GM18868 (cell line): ENCODE measurements at regions not wholly inside any gene's neighbourhood (a gene's known extent, or its start where the extent isn't known, plus 50 kb on each side); places are given as distances from the start of the nearest gene placed in this dataset.

Experiments used
- ATAC-seq: cut with Tn5 transposase; IDR thresholded peaks from one replicate; pipeline ENCODE4 v1.9.1; 2021; ENCODE audit warnings: mild to moderate bottlenecking, moderate library complexity; ENCODE audit not compliant: unreplicated experiment

- no peak for ATAC-seq
Observed at GRCh38 chr10:36638462-36639155, 486.8 kb upstream of the ANKRD30A start.

GRCh38 chr10:36636879-36637278 is 488.5 kb upstream of the ANKRD30A start:
- no peak for ATAC-seq

DNA sequence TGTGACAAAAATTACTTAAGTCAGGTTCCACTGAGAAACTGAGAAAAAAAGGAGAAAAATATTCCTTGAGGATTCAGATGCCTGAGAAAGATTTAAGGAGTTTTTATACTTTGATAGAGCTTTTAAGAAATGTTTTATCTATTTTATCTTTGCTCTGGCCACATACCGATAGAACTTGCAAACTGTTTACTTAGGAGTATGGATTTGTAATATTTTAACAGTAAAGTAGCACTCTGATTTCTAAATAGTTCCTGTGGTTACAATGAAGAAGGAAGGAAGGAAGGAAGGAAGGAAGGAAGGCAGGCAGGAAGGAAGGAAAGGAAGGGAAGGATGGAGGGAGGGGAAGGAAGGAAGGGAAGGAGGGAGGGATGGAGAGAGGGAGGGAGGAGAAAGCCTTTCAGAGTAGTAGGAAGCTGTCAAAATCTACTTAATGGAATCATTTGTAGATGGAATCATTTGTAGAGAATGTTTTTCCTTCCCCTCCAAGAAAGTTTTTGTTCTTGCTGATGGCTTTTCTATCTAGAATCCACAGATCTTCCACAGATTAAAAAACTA is 489.0 kb upstream of the ANKRD30A start:
- no peak for ATAC-seq

GRCh38 chr10:36634916-36635315 is 490.5 kb upstream of the ANKRD30A start:
- no peak for ATAC-seq

- ATAC-seq, result no peak
Observed at GRCh38 chr10:36630267-36630666, 495.1 kb upstream of the ANKRD30A start.

- ATAC-seq, result no peak
Observed at GRCh38 chr10:36629476-36629875, 495.9 kb upstream of the ANKRD30A start.

DNA sequence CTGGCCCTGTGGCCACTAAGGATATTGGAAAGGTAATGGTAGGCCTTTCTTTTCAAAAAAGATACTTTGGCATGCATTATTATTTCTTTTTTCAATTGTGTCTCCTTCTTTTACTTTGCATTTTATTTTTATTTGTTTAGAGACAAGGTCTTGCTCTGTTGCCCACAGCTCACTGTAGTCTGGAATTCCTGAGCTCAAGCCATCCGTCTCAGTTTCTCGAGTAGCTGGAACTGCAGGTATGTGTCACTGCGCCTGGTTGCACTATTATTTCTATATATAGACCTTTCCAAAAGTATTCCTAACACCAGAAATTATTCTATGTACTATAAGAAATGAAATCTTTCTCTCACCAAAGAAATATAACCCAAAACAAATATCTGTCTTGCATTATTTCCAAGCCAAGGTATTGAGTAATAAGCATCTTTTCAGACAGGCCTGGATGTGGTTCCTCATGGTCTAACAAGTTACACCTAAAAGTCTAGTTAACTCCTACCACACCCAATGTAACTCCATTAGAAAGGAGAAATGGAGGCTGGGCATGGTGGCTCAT is 500.8 kb upstream of the ANKRD30A start:
- ATAC-seq, result no peak

DNA sequence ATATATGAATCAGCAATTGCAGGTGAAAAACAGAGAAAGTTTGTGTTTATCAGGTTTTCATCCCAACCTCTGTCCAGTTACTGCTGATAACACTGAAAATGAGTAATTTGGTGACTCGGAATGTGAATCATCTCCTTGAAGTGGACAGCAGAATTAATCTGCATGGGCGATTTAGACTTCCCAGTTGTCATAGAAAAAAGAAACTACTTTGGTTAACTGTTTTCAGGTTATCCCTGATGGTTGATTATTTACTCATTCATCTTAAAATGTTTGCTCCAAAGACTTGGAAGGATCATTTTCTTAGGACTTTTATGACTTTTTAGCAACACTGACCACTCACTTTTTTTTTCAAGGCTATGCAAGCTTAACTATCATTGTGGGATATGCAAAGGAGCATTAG is 504.1 kb upstream of the ANKRD30A start:
- no peak for ATAC-seq

DNA sequence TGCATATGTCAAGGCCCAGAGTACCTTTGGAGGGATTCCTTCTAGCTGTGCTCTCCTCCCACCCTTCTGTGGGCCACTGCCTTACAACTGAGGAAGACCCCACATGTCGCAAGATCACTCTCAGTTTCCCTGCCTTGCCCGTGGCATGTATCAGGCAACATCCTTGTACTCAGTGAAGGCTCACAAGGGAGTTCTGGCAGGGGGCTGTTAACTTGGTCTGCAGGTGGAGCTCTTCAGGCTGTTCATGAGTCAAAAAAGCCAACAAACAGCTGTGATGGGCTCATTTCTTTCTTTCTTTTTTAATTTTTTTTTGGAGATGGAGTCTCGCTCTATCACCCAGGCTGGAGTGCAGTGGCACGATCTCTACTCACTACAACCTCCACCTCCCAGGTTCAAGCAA is 513.0 kb upstream of the ANKRD30A start:
- no peak for ATAC-seq

- no peak for ATAC-seq
Observed at GRCh38 chr10:36608866-36609265, 516.5 kb upstream of the ANKRD30A start.

DNA sequence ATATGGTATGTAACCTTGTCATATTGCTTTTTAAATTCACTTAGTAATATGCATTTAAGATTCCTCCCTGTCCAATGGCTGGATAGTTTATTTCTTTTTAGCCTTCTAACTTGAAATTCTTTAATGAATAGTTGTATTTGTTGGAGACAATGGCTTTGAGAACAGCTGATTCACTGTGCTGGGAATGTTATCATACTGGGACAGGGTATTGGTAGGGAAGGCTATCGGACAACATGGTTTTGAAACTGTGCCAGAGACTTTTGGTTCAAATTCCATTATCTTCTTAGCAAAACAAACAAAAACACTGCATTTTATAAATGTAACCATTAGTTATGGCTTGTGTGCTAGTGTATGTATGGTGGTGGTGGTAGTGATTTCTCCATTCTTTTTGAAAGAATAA is 517.1 kb upstream of the ANKRD30A start:
- no peak for ATAC-seq

DNA sequence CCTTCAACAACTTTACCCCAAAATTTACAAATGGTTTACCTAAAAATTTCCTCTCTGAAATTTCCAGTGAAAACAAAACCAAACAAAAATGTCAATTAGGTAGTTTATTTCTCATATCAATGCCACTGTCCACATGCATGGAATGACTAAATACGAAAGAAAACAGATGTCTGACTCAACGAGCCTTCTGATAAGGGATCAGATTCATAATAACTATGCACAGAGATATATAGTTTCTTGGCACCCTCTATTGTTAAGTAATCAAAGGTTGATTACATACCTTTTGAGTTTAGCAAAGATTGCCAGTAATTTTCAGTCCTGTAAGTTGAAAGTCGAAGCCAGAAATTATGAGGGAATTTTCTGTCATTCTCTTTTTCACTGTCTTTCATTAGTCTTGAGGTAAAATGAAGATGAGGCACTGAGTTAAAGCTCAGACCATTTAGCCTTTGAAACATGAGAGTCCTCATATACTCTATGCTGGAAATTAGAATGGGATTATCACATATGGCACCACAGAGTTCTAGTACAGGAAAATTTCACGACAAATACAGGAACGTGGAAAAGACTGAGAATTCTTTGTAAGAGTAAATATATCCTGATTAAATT is 519.1 kb upstream of the ANKRD30A start:
- ATAC-seq, result no peak

DNA sequence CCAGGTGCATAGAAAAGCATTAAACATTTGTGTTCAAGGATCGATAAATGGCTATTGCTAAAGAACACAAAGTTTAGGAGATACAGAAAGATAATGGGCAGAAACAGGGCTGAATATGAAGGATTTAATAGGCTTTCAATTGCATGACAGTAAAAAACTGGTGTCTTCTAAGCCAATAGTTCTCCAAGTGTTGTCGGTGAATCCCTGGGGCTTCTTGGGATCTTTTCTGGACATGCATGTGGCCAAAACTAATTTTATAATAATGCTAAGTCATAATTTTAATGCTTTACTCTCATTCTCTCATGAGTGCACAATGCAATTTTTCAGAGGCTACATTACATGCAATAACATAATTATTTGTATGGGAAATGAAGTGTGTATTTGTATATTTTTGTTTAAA is 521.1 kb upstream of the ANKRD30A start:
- ATAC-seq, result no peak

GRCh38 chr10:36603688-36604087 is 521.7 kb upstream of the ANKRD30A start:
- ATAC-seq, result no peak

GRCh38 chr10:36602374-36602773 is 523.0 kb upstream of the ANKRD30A start:
- ATAC-seq, result no peak

DNA sequence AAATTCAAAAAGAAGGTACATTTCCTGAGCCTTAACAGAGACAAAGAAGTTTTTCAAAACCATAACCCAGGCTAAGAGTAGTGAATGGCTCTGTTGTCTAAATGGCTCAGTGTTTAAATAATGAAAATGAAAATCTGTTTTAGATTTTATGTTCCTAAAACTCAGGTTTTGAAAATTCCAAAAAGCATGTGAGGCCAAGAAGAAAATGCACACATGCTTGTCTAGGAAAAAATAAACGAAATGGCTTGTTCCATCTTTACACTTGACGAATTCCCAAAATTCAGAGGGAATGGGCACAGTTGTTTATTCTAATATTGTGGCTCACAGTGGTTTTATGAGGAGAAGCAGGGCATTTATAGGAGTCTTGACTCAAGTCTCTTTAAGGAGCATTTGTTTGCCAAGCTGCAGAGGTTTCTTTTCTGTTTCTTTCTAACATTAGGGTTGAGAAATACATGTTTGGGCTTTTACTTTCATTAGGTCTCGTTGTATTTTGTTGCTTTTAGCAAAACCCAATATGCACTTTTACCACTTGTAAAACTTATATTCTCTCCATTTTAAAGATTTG is 527.6 kb upstream of the ANKRD30A start:
- no peak for ATAC-seq

GRCh38 chr10:36592964-36593363 is 532.4 kb upstream of the ANKRD30A start:
- no peak for ATAC-seq

GRCh38 chr10:36591436-36591835 is 534.0 kb upstream of the ANKRD30A start:
- ATAC-seq, result no peak

GRCh38 chr10:36583690-36584089 is 541.7 kb upstream of the ANKRD30A start:
- no peak for ATAC-seq

DNA sequence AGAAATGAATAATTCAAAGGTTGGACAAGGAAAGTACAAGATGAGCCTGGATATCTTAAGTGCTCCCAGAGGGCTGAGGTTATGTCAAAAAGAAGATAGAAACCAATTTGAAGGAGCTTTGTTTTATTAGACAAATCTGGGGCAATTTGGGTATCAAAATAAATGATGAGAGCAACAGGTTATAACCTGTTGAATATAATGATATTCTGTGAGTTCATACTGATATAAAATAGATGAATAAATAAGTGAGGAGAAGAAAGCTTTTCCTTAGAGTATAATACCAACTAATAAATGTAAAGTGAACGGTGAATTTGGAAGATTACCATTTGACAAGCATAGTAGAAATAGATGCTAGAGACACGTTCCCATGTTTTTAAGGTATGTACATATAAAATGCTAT is 544.2 kb upstream of the ANKRD30A start:
- no peak for ATAC-seq

- ATAC-seq, result no peak
Observed at GRCh38 chr10:36578306-36578705, 547.1 kb upstream of the ANKRD30A start.

DNA sequence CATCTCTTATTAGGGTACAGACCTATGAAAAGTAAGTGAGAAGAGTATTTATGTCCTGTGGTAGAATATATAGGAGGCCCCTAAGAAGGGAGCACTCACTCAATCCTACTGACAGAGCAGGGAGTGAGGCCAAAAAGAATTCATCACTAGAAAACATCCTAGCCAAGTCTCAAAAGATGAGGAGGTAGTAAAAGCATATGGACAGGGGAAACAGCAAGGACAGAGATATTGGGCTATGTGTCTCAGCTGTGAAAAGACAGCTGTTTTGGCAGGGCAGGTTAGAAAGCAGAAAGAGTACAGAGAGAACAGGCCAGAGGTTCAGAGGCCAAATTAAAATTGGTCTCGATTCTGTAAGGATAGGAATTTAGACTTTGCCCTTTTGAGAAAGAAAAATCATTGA is 548.3 kb upstream of the ANKRD30A start:
- ATAC-seq, result no peak
